HG03354 (cell line): ENCODE measurements at regions not wholly inside any gene's neighbourhood (a gene's known extent, or its start where the extent isn't known, plus 50 kb on each side); places are given as distances from the start of the nearest gene placed in this dataset.
"Not testable (repeated sequence)": the region's sequence is repeated elsewhere in the genome, so short reads cannot be mapped to it uniquely, and the experiment has no call there.

Experiments
- ATAC-seq: cut with Tn5 transposase; IDR thresholded peaks from one replicate; pipeline ENCODE4 v1.9.1; 2021; ENCODE audit warnings: mild to moderate bottlenecking; ENCODE audit not compliant: unreplicated experiment, poor library complexity, severe bottlenecking

DNA sequence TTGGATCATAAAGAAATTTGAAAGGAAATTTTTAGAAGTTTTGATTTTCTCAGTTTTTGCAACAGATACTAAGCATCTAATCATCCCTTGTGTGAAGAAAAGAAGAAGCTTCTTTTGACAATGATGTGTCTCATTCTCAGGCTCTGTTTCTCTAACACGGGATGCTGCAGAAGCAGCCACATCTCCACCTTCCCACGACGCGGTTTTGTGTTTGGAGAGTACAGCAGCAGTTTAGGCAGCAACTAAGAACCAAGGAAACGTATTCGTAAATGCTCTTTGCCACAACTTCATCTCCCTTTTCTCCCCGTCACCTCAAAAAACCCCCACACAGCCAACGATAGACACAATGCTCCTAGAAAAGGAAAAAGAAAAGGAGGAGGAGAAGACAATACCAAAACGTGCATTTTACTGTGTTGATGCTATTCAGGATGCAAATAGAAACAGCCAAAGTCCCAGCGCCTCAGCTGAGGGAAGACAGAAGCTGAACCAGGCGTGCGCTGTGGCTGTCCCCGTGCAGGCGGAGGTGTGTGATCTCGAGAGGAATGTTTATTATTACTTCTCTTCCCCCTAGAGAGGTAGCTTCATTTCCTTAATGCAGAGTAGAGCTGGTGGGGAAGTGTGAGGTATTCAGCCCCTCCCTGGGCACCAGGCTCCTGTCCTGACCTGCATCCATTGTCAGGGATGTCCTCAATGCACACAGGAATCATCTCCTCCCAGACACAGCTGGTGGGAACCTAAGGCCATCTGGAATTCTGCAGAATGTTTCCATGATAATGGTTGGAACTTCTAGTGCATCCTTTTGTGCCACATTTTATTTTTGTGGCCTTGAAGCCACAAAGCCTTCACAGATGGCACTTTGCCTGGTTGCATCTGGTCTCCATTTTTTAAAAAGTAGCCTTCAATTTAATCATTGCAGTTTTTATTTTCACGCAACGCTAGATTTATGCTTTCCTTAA lies 174.6 kb upstream of the KLF6 start:
- ATAC-seq = no peak

DNA sequence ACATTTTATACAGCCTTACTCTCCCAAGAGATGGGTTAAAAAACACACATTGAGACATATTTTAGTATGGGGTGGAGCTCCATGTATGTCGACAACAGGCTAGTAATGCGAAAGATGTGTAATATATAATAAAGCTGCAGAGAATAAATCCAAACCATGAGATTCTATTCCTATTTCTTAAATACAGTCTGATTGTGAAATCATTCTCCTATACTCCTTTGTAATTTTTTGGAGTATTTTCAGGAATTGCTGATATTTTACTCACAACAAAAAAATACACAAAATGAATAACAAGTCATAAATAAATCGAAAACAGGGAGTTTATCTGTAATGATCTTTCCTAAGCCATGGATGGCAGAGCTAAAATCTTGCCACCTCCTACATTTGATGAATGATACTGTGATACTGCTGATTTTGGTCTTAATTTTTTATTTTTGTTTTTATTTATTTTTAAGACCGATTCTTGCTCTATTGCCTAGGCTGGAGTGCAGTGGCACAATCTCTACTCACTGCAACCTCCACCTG lies 173.5 kb upstream of the KLF6 start:
- no peak for ATAC-seq

DNA sequence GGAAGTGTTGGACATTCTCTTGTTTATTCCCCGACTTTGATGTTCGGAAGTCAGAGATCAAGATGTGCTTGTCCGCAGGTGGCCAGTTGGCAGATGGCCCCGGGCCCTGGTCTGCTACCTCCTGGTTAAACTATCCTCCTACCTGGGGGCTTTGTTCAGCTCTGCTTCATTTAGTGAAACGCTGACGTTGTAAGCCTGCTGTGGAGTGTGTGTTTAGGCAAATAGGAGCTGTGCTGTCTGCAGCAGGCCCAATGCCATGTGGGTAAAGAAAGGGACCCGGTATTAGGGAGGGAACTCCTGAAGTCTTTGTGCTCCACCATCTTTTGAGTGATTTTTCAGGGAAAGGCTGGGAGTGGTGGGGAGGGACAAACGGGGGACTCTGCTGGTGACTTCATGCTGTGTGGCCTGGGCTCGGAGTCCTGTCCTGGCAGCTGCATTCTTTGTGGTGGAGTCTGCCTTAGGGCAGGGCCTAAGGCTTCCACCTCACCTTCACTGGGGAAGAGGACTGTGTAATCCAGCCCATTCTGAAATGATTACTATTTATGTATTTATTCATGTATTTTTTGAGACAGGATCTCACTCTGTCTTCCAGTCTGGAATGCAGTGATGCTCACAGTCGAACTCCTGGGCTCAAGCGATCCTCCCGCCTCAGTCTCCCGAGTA lies 171.1 kb upstream of the KLF6 start:
- ATAC-seq = no peak

DNA sequence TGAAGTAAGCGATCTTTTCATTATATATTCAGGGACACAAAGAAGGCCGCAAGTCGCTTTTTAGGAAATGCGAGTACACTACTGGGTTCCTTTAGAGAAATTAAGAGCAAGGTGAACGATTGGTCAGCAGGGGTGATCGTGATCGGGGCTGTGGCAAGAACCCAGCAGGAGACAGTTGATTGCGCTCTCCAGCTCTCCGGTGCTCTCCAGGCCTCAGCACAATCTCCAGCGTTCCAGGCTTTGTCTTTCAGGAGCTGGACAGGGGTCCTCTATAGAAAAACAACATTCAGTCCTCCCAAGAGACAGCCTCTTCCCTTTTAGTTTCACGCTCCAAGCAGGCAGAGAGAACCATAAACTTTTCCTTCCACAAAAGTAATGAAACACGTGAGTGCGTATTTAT lies 170.5 kb upstream of the KLF6 start:
- ATAC-seq = no peak

DNA sequence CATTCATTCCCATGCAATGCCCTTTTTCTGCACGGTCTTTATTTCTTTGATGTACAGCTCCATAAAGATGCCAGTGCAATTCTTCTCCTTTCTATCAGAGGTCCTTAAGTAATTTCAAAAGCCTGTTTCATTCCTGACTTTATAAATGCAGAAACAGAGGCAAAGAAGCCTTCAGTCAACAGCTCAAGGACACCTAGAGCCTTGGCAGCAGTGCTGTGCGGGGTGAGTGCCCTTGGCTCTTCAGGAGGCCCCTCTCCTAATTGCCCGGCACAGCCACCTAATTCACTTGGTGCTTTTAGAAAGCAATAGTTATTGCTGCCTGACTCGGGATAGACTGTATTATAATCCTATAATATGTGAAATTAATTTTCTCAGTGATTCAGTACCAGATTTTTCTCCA lies 169.6 kb upstream of the KLF6 start:
- no peak for ATAC-seq

DNA sequence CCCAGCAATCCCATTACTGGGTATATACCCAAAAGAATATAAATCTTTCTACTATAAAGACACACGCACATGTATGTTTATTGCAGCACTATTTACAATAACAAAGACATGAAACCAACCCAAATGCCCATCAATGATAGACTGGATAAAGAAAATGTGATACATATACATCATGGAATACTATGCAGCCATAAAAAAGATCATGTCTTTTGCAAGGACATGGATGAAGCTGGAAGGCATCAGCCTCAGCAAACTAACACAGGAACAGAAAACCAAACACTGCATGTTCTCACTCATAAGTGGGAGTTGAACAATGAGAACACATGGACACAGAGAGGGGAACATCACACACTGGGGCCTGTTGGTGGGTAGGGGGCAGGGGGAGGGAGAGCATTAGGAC lies 169.0 kb upstream of the KLF6 start:
- ATAC-seq = not testable (repeated sequence)

DNA sequence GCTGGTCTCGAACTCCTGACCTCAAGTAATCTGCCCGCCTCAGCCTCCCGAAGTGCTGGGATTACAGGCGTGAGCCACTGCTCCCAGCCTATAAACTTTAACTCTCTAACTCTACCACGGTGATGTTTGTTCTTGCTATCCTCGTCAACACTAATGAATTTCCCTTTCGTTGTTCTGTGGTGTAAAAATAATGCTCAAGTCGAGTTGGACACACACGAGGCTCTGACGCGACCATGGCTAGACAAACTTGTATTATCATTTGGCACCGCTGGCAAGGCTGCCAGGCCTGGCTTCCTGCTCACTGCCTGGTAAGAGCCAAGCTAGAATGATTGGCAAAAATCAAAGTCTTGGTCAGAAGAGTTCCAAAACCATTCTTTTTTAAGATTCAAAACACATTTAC lies 167.0 kb upstream of the KLF6 start:
- no peak for ATAC-seq

DNA sequence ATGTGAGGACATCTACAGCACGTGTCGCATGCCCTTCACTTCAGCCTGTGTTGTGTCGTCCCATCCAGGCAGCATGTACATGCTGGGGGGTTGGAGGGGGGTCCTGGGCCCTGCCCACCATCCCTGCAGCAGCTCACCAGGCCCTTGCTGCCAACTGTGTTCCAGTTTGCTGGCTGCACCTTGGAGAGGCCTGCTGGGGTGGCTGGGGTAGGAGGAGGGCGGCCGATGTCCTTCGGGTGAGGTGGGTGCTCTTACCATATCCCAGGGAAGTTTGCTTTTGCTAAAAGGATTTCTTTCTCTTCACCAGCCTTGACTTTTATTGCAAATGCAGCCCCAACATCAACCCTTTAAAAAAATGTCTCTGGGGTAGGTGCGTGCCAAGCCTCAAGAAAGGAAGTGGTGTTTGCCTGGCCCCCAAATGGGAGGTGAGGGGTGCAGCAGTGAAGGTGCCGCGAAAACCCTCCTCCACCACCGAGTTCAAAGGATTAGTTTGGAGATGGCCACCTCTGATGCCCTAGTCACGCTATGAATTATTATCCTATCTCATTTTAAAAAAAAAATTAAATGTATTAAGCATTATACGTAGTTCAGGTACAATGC lies 165.8 kb upstream of the KLF6 start:
- no peak for ATAC-seq

DNA sequence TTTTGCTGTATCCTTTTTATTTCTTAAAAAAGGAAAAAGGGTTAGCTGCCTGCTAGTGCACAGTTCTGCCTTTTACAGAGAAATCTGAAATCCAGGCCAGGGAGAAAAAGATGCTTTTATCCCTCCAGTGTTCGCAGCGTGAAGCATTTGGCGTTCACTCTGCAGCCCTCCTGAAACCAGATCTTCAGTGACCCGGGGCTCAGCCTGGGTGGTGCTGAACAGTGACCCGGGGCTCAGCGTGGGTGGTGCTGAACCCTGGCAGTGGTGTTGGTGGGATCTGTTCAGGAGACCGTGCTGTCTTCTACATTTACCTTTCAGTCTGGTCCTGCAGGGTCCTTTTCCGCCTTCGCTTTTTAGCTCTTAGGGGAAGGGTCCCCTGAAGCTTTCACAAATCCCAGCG lies 164.7 kb upstream of the KLF6 start:
- ATAC-seq = no peak

DNA sequence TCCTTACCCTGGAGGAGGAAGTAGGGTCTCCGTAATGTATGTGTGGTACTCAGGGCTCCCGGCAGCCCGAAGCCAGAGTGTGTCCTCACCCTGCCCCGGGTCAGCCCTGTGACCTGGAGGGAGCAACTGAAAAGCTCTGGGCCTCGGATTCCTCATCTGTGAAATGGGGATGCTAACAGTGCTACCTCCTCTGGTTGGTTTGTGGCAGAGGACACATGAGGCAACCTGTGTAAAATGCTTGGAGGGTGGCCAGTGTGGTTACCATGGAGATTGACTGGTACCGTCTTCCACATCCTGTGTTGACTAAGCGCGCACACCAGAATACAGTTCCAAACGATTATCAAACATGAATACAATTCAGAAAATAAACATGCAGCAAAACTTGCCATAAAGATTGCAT lies 163.8 kb upstream of the KLF6 start:
- ATAC-seq = peak; percentile 56

DNA sequence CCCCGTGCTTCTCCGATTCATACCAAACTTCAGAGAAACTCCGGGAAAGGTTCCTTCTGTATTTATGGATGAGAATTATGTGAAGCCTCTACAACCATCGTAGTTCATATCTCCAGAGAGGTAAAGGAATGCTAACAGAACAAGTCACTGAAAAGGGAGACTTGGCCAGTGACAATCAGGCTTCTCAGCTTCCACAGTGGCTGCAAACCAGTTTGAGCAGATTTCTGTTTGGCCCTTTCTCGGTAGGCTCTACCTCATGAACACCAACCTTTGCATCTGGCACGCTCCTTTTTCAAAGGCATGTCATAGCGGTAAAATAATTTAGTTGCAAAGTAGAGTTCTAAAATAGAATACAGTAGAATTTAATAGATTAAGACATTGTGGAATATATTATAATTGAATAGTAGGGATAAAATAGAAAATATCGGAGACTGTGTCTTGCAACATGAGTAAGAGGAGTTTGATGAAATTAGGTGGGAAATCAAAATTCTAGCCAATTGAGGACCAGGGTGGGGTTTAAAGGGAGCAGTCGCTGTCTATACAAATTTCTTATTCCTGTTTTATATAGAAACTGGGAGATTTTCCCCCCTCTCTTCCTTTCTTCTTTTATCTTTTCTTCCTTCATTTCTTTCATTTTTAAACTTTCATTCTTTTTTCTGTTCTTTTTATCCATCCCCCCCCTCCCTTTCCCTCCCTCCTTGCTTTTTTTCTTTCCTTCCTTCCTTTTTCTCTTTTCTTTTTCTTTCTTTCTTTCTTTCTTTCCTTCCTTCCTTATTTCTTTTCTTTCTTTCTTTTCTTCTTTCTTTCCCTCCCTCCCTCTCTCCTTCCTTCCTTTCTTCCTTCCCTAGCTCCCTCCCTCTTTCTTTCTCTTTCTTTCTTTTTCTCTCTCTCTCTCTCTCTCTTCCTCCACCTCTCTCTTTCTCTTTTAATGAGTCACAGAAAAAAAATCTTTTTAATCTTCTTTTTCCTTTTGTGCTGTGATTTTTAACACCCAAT lies 161.5 kb upstream of the KLF6 start:
- no peak for ATAC-seq

DNA sequence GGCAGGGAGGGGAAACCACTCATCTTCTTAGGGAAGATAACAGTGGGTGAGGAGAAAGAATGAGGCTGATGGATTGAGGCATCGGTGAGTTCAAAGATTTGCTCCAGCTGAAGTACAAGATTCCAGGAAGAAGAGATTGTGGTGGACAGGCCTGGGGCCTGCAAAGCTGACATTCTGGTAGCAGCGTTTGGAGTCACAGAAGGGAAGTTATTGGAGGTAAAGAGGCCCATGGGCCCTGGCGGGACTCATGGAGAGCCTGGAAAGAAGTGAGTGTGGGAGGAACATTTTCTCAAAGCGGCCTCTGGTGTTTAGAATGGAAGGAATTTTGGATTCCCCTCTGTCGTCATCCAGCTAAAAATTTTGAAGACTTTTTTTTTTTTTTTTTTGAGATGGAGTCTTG lies 160.0 kb upstream of the KLF6 start:
- ATAC-seq = no peak

DNA sequence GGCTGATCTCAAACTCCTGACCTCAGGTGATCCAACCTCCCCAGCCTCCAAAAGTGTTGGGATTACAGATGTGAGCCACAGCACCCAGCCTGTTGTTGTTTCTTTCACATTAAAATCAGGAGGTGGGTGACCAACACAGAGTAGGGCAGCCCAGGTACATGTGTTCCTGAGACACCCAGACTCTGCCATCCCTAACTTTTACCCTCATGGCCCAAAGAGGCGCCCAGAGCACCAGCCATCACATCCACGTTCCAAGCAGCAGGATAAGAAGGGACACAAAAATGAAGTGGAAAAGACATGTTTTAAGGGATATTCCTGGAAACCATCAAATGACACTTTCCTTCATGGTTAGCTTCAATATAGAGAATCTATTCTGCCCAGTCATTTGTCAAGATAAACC lies 159.6 kb upstream of the KLF6 start:
- ATAC-seq = no peak

DNA sequence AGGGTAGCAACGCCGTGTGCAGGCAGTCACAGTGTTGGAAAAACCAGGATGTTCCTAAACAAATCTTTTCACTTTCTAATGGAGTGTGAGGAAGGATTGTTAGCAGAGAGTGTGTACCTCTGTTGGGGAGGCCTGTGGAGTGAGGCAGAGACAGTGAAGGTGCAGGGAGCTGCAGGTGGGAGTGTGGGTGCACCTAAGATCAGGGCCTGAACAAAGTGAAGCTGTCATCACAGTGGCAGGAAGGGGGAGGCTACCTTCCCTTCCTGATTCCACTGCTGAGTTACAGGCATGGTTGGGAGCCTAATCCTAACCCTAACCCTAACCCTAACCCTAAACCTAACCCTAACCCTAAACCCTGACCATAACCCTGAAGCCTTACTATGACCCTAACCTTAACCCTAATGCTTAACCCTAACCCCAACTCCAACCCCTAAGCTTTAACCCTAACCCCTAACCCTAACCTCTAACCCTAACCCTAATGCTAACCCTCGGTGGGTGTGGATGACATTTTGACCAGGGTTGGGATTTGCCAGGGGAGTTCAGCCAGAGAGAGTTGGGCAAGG lies 158.8 kb upstream of the KLF6 start:
- no peak for ATAC-seq

DNA sequence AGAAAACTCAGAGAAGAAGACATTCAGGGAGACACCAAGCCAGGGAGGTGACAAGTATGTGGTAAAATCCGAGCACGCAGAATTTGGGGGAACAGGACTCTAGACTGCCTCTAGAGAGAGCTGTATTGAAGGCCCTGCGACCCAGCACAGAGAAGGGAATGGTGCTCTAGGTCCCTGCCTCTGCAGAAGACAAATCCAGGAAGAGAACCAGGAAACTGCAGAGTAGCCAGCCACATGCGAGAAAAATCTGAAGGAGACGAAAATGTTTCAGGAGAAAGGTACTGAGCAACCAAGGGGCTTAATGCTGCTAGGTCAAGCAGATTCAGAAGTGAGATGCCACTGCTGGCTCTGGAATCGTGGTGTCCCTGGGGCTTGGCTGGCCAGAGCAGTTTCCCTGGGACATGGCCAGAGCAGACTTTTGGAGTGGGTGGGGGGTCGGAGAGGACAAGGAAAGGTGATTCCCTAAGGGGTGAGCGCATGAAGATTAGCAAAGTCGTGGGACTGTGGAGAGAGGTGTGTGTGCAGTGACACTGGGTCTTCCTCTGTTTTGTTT lies 158.0 kb upstream of the KLF6 start:
- ATAC-seq = no peak

DNA sequence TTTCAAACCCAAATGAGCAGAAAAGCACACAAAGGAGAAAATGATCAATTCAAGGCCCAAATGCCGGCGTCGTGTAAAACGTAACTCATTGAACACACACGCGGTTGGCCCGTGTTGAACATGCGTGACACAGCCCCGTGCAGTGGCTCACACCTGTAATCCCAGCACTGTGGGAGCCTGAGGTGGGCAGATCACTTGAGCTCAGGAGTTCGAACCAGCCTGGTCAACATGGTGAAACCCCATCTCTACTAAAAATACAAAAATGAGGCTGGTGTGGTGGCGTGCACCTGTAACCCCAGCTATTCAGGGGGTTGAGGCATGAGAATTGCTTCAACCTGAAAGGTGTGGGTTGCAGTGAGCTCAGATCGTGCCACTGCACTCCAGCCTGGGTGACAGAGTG lies 156.7 kb upstream of the KLF6 start:
- no peak for ATAC-seq

DNA sequence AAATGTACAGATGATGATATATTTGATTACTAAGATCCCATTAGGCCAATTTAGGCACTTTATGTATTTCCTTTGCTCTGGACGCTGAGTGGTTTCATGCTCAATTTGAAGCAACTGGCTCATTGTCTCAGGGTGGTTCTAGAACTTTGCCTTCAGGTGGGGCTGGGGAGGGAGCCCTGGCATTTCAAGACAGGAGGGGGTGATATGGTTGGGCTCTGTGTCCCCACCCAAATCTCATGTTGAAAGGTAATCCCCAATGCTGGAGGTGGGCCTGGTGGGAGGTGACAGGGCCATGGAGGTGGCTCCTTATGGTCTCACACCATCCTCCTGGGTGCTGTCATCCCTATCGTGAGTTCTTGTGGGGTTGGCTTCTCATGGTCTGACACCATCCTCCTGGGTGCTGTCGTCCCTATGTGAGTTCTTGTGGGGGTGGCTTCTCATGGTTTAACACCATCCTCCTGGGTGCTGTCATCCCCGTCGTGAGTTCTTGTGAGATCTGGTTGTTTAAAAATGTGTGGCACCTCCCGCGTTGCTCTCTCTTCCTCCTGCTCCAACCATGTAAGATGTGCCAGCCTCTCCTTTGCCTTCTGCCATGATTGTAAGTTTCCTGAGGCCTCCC lies 151.5 kb upstream of the KLF6 start:
- ATAC-seq = no peak

DNA sequence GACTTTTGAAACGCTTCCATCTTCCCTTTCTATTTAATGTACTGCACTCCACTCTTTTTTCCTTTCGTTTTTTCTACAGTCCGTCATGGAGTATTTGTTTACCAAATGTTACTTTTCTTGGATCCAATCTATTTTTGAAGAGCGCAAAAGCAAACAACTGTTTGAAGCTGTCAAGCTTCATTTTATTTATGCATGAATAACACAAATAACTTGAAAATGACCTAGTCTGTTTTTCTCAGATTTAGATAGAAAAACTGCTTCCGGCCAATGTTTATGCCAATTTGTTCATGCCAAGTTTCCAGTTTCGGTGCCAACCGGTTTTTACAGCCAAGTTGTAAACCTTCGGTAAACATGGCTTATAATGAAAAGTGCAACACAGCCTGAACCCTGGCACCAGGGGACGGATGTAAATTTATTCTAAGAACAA lies 150.9 kb upstream of the KLF6 start:
- ATAC-seq = no peak
